Activated CD4-positive, alpha-beta memory T cell treated with anti-CD3 and anti-CD28 coated beads for 36 hours (primary cell): ENCODE measurements at regions not wholly inside any gene's neighbourhood (a gene's known extent, or its start where the extent isn't known, plus 50 kb on each side); places are given as distances from the start of the nearest gene placed in this dataset.
"Not testable (repeated sequence)": the region's sequence is repeated elsewhere in the genome, so short reads cannot be mapped to it uniquely, and the experiment has no call there.

Source experiments
- CTCF ChIA-PET: fragments of 350-600 bp; sonication (Branson Sonifier 250); formaldehyde crosslinking; loops from one replicate; lab custom pipeline; 2021; ENCODE audit warnings: antibody characterized with exemption, inconsistent platforms; lab: Charles Lee
- POLR2A ChIA-PET: fragments of 350-600 bp; sonication (Branson Sonifier 250); formaldehyde crosslinking; loops from one replicate; lab custom pipeline; 2021; ENCODE audit warnings: antibody characterized with exemption; lab: Charles Lee
- DNase-seq: peaks from one replicate; pipeline ENCODE4 v3.0.0-alpha.2; 2020
- H3K27ac Mint-ChIP-seq: one replicate; pipeline ENCODE4 v1.8.0; 2021; ENCODE audit warnings: mixed read lengths
- H3K27me3 Mint-ChIP-seq: one replicate; pipeline ENCODE4 v1.8.0; 2021; ENCODE audit warnings: mixed read lengths
- H3K36me3 Mint-ChIP-seq: one replicate; pipeline ENCODE4 v1.8.0; 2021; ENCODE audit warnings: mixed read lengths
- H3K4me1 Mint-ChIP-seq: one replicate; pipeline ENCODE4 v1.8.0; 2021; ENCODE audit warnings: low read depth, mixed read lengths
- H3K4me3 Mint-ChIP-seq: one replicate; pipeline ENCODE4 v1.8.0; 2021; ENCODE audit warnings: mild to moderate bottlenecking, mixed read lengths
- H3K9me3 Mint-ChIP-seq: one replicate; pipeline ENCODE4 v1.8.0; 2021; ENCODE audit warnings: mixed read lengths
- intact Hi-C: fragments of 100-400 bp; cut with micrococcal nuclease; formaldehyde crosslinking; loops from one replicate; pipeline ENCODE4 v1.15.1; 2023

- H3K27me3 Mint-ChIP-seq, result no peaks in the 10 kb centered on the region
Observed at GRCh38 chr3:161619351-161619750, 122.7 kb downstream of the OTOL1 start.

GRCh38 chr3:161630794-161631193 lies 134.2 kb downstream of the OTOL1 start:
- DNase-seq, result no peak
- Mint-ChIP-seq H3K4me1 (no peaks in the 10 kb centered on the region), H3K27me3 (peaks cover 3% of the 10 kb centered on the region), H3K9me3 (peaks cover 5% of the 10 kb centered on the region), H3K27ac (no peak overlapping the region), H3K4me3 (no peak overlapping the region), H3K36me3 (no peaks in the 10 kb centered on the region)
- ChIA-PET POLR2A (no interaction called here), CTCF (no interaction called here)
- intact Hi-C loops, result no loop called here

More at GRCh38 chr3:161619351-161619750, 122.7 kb downstream of the OTOL1 start:
- no peak for DNase-seq
- intact Hi-C loops, result no loop called here
- Mint-ChIP-seq H3K9me3 (no peaks in the 10 kb centered on the region), H3K4me1 (no peaks in the 10 kb centered on the region), H3K36me3 (no peaks in the 10 kb centered on the region), H3K27ac (no peak overlapping the region), H3K4me3 (no peak overlapping the region)
- CTCF ChIA-PET, result no interaction called here
- POLR2A ChIA-PET, result no interaction called here

- ChIA-PET POLR2A (no interaction called here), CTCF (no interaction called here)
- H3K36me3 Mint-ChIP-seq, result no peaks in the 10 kb centered on the region
- no peak overlapping the region for H3K27ac Mint-ChIP-seq
- H3K4me1 Mint-ChIP-seq, result no peaks in the 10 kb centered on the region
- intact Hi-C loops, result no loop called here
- DNase-seq, result no peak
- H3K9me3 Mint-ChIP-seq, result peaks cover 5% of the 10 kb centered on the region
- H3K4me3 Mint-ChIP-seq, result no peak overlapping the region
- H3K27me3 Mint-ChIP-seq, result peaks cover 3% of the 10 kb centered on the region
Observed at GRCh38 chr3:161631536-161631935, 134.9 kb downstream of the OTOL1 start.

- POLR2A ChIA-PET, result no interaction called here
- no peaks in the 10 kb centered on the region for H3K36me3 Mint-ChIP-seq
- no peaks in the 10 kb centered on the region for H3K9me3 Mint-ChIP-seq
- no peaks in the 10 kb centered on the region for H3K4me1 Mint-ChIP-seq
- no peak overlapping the region for H3K27ac Mint-ChIP-seq
- intact Hi-C loops, result no loop called here
- CTCF ChIA-PET, result no interaction called here
- peaks cover 3% of the 10 kb centered on the region for H3K27me3 Mint-ChIP-seq
- DNase-seq, result no peak
- H3K4me3 Mint-ChIP-seq, result no peak overlapping the region
Observed at GRCh38 chr3:161637559-161637958, 141.0 kb downstream of the OTOL1 start.

GRCh38 chr3:161639095-161639494 lies 142.5 kb downstream of the OTOL1 start:
- POLR2A ChIA-PET, intact Hi-C loops, H3K27me3 Mint-ChIP-seq, CTCF ChIA-PET, H3K4me3 Mint-ChIP-seq, DNase-seq, H3K36me3 Mint-ChIP-seq, H3K9me3 Mint-ChIP-seq, H3K4me1 Mint-ChIP-seq, H3K27ac Mint-ChIP-seq: not testable (repeated sequence)

- CTCF ChIA-PET, result no interaction called here
- Mint-ChIP-seq H3K36me3 (no peaks in the 10 kb centered on the region), H3K27ac (no peak overlapping the region), H3K27me3 (no peaks in the 10 kb centered on the region), H3K4me3 (no peak overlapping the region), H3K9me3 (no peaks in the 10 kb centered on the region), H3K4me1 (no peaks in the 10 kb centered on the region)
- intact Hi-C loops, result no loop called here
- POLR2A ChIA-PET, result no interaction called here
- DNase-seq, result no peak
Observed at GRCh38 chr3:161640181-161640580, 143.6 kb downstream of the OTOL1 start.

GRCh38 chr3:161641287-161641686 lies 144.7 kb downstream of the OTOL1 start:
- Mint-ChIP-seq H3K4me3 (no peak overlapping the region), H3K27me3 (no peaks in the 10 kb centered on the region), H3K4me1 (no peaks in the 10 kb centered on the region), H3K27ac (no peak overlapping the region), H3K9me3 (no peaks in the 10 kb centered on the region), H3K36me3 (no peaks in the 10 kb centered on the region)
- DNase-seq, result no peak
- ChIA-PET POLR2A (no interaction called here), CTCF (no interaction called here)
- intact Hi-C loops, result no loop called here

GRCh38 chr3:161644891-161645635 lies 148.5 kb downstream of the OTOL1 start:
- CTCF ChIA-PET, result interaction anchor here (0.6 kb wide), 1 partner anchor 58 kb away, joined by 3 read pairs; no protein-coding TSS in a partner anchor
- no peaks in the 10 kb centered on the region for H3K36me3 Mint-ChIP-seq

GRCh38 chr3:161647936-161648470 lies 151.4 kb downstream of the OTOL1 start:
- CTCF ChIA-PET, result no interaction called here
- intact Hi-C loops, result no loop called here
- Mint-ChIP-seq H3K4me3 (no peak overlapping the region), H3K27me3 (no peaks in the 10 kb centered on the region), H3K27ac (no peak overlapping the region), H3K36me3 (no peaks in the 10 kb centered on the region), H3K9me3 (peaks cover 3% of the 10 kb centered on the region), H3K4me1 (no peaks in the 10 kb centered on the region)
- no peak for DNase-seq
- POLR2A ChIA-PET, result no interaction called here

More at GRCh38 chr3:161644891-161645635, 148.5 kb downstream of the OTOL1 start:
- Mint-ChIP-seq H3K9me3 (no peaks in the 10 kb centered on the region), H3K4me3 (no peak overlapping the region), H3K4me1 (no peaks in the 10 kb centered on the region), H3K27me3 (no peaks in the 10 kb centered on the region), H3K27ac (no peak overlapping the region)
- DNase-seq, result no peak
- POLR2A ChIA-PET, result no interaction called here
- intact Hi-C loops, result no loop called here

- ChIA-PET CTCF (no interaction called here), POLR2A (no interaction called here)
- no peak for DNase-seq
- intact Hi-C loops, result no loop called here
- Mint-ChIP-seq H3K4me3 (no peak overlapping the region), H3K27me3 (no peaks in the 10 kb centered on the region), H3K36me3 (no peaks in the 10 kb centered on the region), H3K4me1 (no peaks in the 10 kb centered on the region), H3K9me3 (peaks cover 3% of the 10 kb centered on the region), H3K27ac (no peak overlapping the region)
Observed at GRCh38 chr3:161649900-161650484, 153.4 kb downstream of the OTOL1 start.

- CTCF ChIA-PET, result no interaction called here
- no peak overlapping the region for H3K27ac Mint-ChIP-seq
- no peaks in the 10 kb centered on the region for H3K36me3 Mint-ChIP-seq
- H3K9me3 Mint-ChIP-seq, result peaks cover 2% of the 10 kb centered on the region
- no peak for DNase-seq
- no peak overlapping the region for H3K4me3 Mint-ChIP-seq
- H3K4me1 Mint-ChIP-seq, result no peaks in the 10 kb centered on the region
- intact Hi-C loops, result no loop called here
- H3K27me3 Mint-ChIP-seq, result no peaks in the 10 kb centered on the region
- POLR2A ChIA-PET, result no interaction called here
Observed at GRCh38 chr3:161657786-161658185, 161.2 kb downstream of the OTOL1 start.

- no peak for DNase-seq
- H3K36me3 Mint-ChIP-seq, result no peaks in the 10 kb centered on the region
- no peak overlapping the region for H3K4me3 Mint-ChIP-seq
- POLR2A ChIA-PET, result no interaction called here
- no peaks in the 10 kb centered on the region for H3K27me3 Mint-ChIP-seq
- intact Hi-C loops, result no loop called here
- CTCF ChIA-PET, result no interaction called here
- no peak overlapping the region for H3K27ac Mint-ChIP-seq
- peaks cover 8% of the 10 kb centered on the region for H3K9me3 Mint-ChIP-seq
- no peaks in the 10 kb centered on the region for H3K4me1 Mint-ChIP-seq
Observed at GRCh38 chr3:161671141-161671540, 174.5 kb downstream of the OTOL1 start.

- CTCF ChIA-PET, result no interaction called here
- Mint-ChIP-seq H3K27me3 (no peaks in the 10 kb centered on the region), H3K4me1 (no peaks in the 10 kb centered on the region), H3K4me3 (no peak overlapping the region), H3K27ac (no peak overlapping the region), H3K9me3 (peaks cover 8% of the 10 kb centered on the region), H3K36me3 (no peaks in the 10 kb centered on the region)
- POLR2A ChIA-PET, result no interaction called here
- DNase-seq, result no peak
- intact Hi-C loops, result no loop called here
Observed at GRCh38 chr3:161672478-161672877, 175.9 kb downstream of the OTOL1 start.
